ENCODE measurements at regions not wholly inside any gene's neighbourhood (a gene's known extent, or its start where the extent isn't known, plus 50 kb on each side); places are given as distances from the start of the nearest gene placed in this dataset.

- H3K9me3 Mint-ChIP-seq (ENCODE audit: low read depth) = peaks cover 7% of the 10 kb centered on the region
- H3K27ac Mint-ChIP-seq = no peak overlapping the region
- TF ChIP-seq CTCF (IDR thresholded peaks at IDR 0.05; ENCODE audit: unreplicated experiment) = no peak
- H3K4me3 Mint-ChIP-seq (ENCODE audit: low read depth) = no peak overlapping the region
- no peaks in the 10 kb centered on the region for H3K4me1 Mint-ChIP-seq (ENCODE audit: low read depth)
- no peaks in the 10 kb centered on the region for H3K36me3 Mint-ChIP-seq (ENCODE audit: insufficient read depth)
- no peak for DNase-seq (ENCODE audit: low spot score, unreplicated experiment)
- no peaks in the 10 kb centered on the region for H3K27me3 Mint-ChIP-seq
Observed at GRCh38 chr12:87283111-87283510, 746.1 kb downstream of the C12orf50 start.

- no peak for DNase-seq (ENCODE audit: low spot score, unreplicated experiment)
- Mint-ChIP-seq H3K4me1 (ENCODE audit: low read depth) (peaks cover 4% of the 10 kb centered on the region), H3K27ac (no peak overlapping the region), H3K36me3 (ENCODE audit: insufficient read depth) (no peaks in the 10 kb centered on the region), H3K9me3 (ENCODE audit: low read depth) (peaks cover 6% of the 10 kb centered on the region), H3K27me3 (no peaks in the 10 kb centered on the region), H3K4me3 (ENCODE audit: low read depth) (no peak overlapping the region)
- no peak for TF ChIP-seq CTCF (IDR thresholded peaks at IDR 0.05; ENCODE audit: unreplicated experiment)
Observed at GRCh38 chr12:87280893-87281292, 748.3 kb downstream of the C12orf50 start.

- no peak overlapping the region for H3K27ac Mint-ChIP-seq
- H3K36me3 Mint-ChIP-seq (ENCODE audit: insufficient read depth) = no peaks in the 10 kb centered on the region
- peaks cover 3% of the 10 kb centered on the region for H3K9me3 Mint-ChIP-seq (ENCODE audit: low read depth)
- DNase-seq (ENCODE audit: low spot score, unreplicated experiment) = no peak
- no peak overlapping the region for H3K4me3 Mint-ChIP-seq (ENCODE audit: low read depth)
- H3K27me3 Mint-ChIP-seq = no peaks in the 10 kb centered on the region
- no peak for TF ChIP-seq CTCF (IDR thresholded peaks at IDR 0.05; ENCODE audit: unreplicated experiment)
- H3K4me1 Mint-ChIP-seq (ENCODE audit: low read depth) = peaks cover 9% of the 10 kb centered on the region
Observed at GRCh38 chr12:87280356-87280755, 748.8 kb downstream of the C12orf50 start.

DNA sequence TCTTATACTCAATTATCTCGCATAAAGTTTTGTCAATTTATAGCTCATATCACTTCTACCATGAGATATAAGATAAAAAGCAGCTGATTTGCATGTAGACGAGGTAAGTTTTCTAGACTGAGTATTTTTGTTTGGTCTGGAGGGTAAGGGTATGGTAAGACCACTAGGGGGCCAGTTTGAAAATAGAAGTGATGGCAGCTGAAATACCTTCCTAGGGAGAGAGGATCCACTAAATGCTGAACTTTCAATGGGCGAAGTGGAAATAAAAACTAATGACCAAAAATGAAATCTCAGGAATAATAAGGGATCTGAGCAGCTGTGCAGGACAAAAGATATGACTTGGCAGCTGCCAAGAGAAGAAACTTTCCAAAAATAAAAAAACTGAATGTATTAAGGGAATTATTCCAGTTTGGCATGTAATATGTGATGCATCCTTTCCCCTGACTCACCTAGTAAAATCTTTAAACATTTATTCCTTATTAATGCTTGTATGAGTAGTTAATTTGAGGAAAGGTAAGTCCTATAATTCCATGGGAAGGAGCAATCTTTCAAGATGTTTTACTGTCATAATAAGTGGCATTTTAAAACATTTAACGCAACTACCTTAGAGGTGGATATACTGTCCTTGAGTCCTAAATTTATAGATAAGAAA is 754.5 kb downstream of the C12orf50 start:
- no peaks in the 10 kb centered on the region for H3K9me3 Mint-ChIP-seq (ENCODE audit: low read depth)
- TF ChIP-seq CTCF (IDR thresholded peaks at IDR 0.05; ENCODE audit: unreplicated experiment) = peak; percentile 75
- no peaks in the 10 kb centered on the region for H3K36me3 Mint-ChIP-seq (ENCODE audit: insufficient read depth)
- H3K4me3 Mint-ChIP-seq (ENCODE audit: low read depth) = no peak overlapping the region
- no peaks in the 10 kb centered on the region for H3K27me3 Mint-ChIP-seq
- peaks cover 9% of the 10 kb centered on the region for H3K4me1 Mint-ChIP-seq (ENCODE audit: low read depth)
- no peak overlapping the region for H3K27ac Mint-ChIP-seq
- DNase-seq (ENCODE audit: low spot score, unreplicated experiment) = no peak

GRCh38 chr12:87272851-87273250 is 756.4 kb downstream of the C12orf50 start:
- no peak overlapping the region for H3K27ac Mint-ChIP-seq
- no peaks in the 10 kb centered on the region for H3K36me3 Mint-ChIP-seq (ENCODE audit: insufficient read depth)
- no peak for TF ChIP-seq CTCF (IDR thresholded peaks at IDR 0.05; ENCODE audit: unreplicated experiment)
- peaks cover 9% of the 10 kb centered on the region for H3K4me1 Mint-ChIP-seq (ENCODE audit: low read depth)
- H3K27me3 Mint-ChIP-seq = no peaks in the 10 kb centered on the region
- no peak for DNase-seq (ENCODE audit: low spot score, unreplicated experiment)
- no peaks in the 10 kb centered on the region for H3K9me3 Mint-ChIP-seq (ENCODE audit: low read depth)
- H3K4me3 Mint-ChIP-seq (ENCODE audit: low read depth) = no peak overlapping the region
